Frontal cortex (tissue), 3 donors: ENCODE measurements at regions not wholly inside any gene's neighbourhood (a gene's known extent, or its start where the extent isn't known, plus 50 kb on each side); places are given as distances from the start of the nearest gene placed in this dataset.
"Not testable (repeated sequence)": the region's sequence is repeated elsewhere in the genome, so short reads cannot be mapped to it uniquely, and the experiment has no call there.

Experiments
- DNase-seq, 2 donors: peaks; one replicate each; pipeline ENCODE4 v3.0.0; 2012; ENCODE audit warnings: low spot score in 2 of 2
- FAIRE-seq: peaks from 2 replicates; lab custom pipeline; 2012; peaks lifted over from hg19 to GRCh38; lab: Jason Lieb, UNC
- donor health status: control.
- donor health status: control.
- donor health status: control.

GRCh38 chr18:1708006-1708405 lies 803.3 kb downstream of the ADCYAP1 start:
- no peak for FAIRE-seq
- no peak for DNase-seq

GRCh38 chr18:1710114-1710513 lies 805.4 kb downstream of the ADCYAP1 start:
- no peak for FAIRE-seq
- no peak for DNase-seq

- no peak for FAIRE-seq
- no peak for DNase-seq
Observed at GRCh38 chr18:1732143-1732542, 827.5 kb downstream of the ADCYAP1 start.

- no peak for FAIRE-seq
- DNase-seq: no peak
Observed at GRCh38 chr18:1746131-1746530, 825.2 kb downstream of the METTL4 start.

- DNase-seq (no peak), FAIRE-seq (no peak)
Observed at GRCh38 chr18:1751249-1751648, 820.1 kb downstream of the METTL4 start.

GRCh38 chr18:1760901-1761300 lies 810.4 kb downstream of the METTL4 start:
- no peak for FAIRE-seq
- no peak for DNase-seq

GRCh38 chr18:1774261-1774660 lies 797.0 kb downstream of the METTL4 start:
- FAIRE-seq: no peak
- DNase-seq: no peak

GRCh38 chr18:1777843-1778242 lies 793.5 kb downstream of the METTL4 start:
- FAIRE-seq (no peak), DNase-seq (no peak)

- FAIRE-seq: no peak
- no peak for DNase-seq
Observed at GRCh38 chr18:1778496-1779178, 792.7 kb downstream of the METTL4 start.

GRCh38 chr18:1779587-1779986 lies 791.7 kb downstream of the METTL4 start:
- no peak for DNase-seq
- FAIRE-seq: no peak

GRCh38 chr18:1784113-1784512 lies 787.2 kb downstream of the METTL4 start:
- DNase-seq: no peak
- FAIRE-seq: no peak

- not testable (repeated sequence) for FAIRE-seq
Observed at GRCh38 chr18:1785980-1786379, 785.3 kb downstream of the METTL4 start.

GRCh38 chr18:1796636-1797035 lies 774.7 kb downstream of the METTL4 start:
- FAIRE-seq (no peak), DNase-seq (no peak)

More at GRCh38 chr18:1785980-1786379, 785.3 kb downstream of the METTL4 start:
- not testable (repeated sequence) for DNase-seq

- no peak for FAIRE-seq
- no peak for DNase-seq
Observed at GRCh38 chr18:1797235-1797634, 774.1 kb downstream of the METTL4 start.

- FAIRE-seq (peak; percentile 17), DNase-seq (no peak)
Observed at GRCh38 chr18:1805521-1805920, 765.8 kb downstream of the METTL4 start.

GRCh38 chr18:1806884-1807615 lies 764.3 kb downstream of the METTL4 start:
- FAIRE-seq: no peak

GRCh38 chr18:1811282-1811681 lies 760.0 kb downstream of the METTL4 start:
- no peak for DNase-seq
- FAIRE-seq: no peak

More at GRCh38 chr18:1806884-1807615, 764.3 kb downstream of the METTL4 start:
- DNase-seq: no peak

GRCh38 chr18:1825296-1825695 lies 746.0 kb downstream of the METTL4 start:
- DNase-seq (no peak), FAIRE-seq (no peak)

GRCh38 chr18:1840878-1841277 lies 730.4 kb downstream of the METTL4 start:
- DNase-seq: no peak
- FAIRE-seq: no peak

GRCh38 chr18:1846640-1847039 lies 724.7 kb downstream of the METTL4 start:
- FAIRE-seq (no peak), DNase-seq (no peak)

- DNase-seq (no peak), FAIRE-seq (no peak)
Observed at GRCh38 chr18:1848716-1849115, 722.6 kb downstream of the METTL4 start.
